ENCODE measurements at regions not wholly inside any gene's neighbourhood (a gene's known extent, or its start where the extent isn't known, plus 50 kb on each side); places are given as distances from the start of the nearest gene placed in this dataset.

DNA sequence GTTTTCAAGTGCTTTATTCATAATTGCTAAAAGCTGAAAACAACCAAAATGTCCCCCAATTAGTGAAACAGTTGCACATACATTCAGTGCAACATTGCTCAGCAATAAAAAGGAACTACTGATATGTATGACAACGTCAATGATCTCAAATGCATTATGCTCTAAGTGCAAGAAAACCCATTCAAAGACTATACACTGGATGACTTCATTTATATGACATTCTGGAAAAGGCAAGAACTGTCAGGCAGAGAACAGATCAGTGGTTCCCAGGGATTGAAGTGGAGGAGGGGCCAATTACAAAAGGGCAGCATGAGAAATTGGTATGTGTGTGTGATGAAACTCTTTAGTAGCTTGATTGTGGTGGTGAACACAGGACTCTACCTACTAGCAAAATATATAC lies 585.6 kb downstream of the TBL1XR1 start:
- TF ChIP-seq POLR2AphosphoS5 (IDR thresholded peaks at IDR 0.05; ENCODE audit: low read depth, low read length): no peak
- TF ChIP-seq POLR2A (IDR thresholded peaks at IDR 0.05; ENCODE audit: low read depth, low read length): no peak
- no peak for TF ChIP-seq SPI1 (IDR thresholded peaks at IDR 0.05; ENCODE audit: low read depth, low read length)

Data from GM12891 (cell line).